DOHH2 (cell line): ENCODE measurements at regions not wholly inside any gene's neighbourhood (a gene's known extent, or its start where the extent isn't known, plus 50 kb on each side); places are given as distances from the start of the nearest gene placed in this dataset.
"Not testable (repeated sequence)": the region's sequence is repeated elsewhere in the genome, so short reads cannot be mapped to it uniquely, and the experiment has no call there.

ENCODE experiments used
- H3F3A ChIP-seq: fragments of 200-600 bp; sonication (generic), shearing (Covaris generic); 2 replicates; pipeline ENCODE4 v1.6.0; 2016; ENCODE audit warnings: antibody characterized with exemption, mild to moderate bottlenecking; ENCODE audit not compliant: control insufficient read depth, insufficient read depth
- H3K27ac ChIP-seq: fragments of 200-600 bp; sonication (generic); 2 replicates; pipeline ENCODE4 v1.5.1; 2014; ENCODE audit warnings: low read depth, mild to moderate bottlenecking, low read length, moderate library complexity
- H3K27me3 ChIP-seq: fragments of 200-600 bp; sonication (generic); 2 replicates; pipeline ENCODE4 v1.6.1; 2014; ENCODE audit warnings: mild to moderate bottlenecking, low read length, mixed read lengths; ENCODE audit not compliant: control insufficient read depth
- H3K36me3 ChIP-seq: fragments of 200-600 bp; sonication (generic); 2 replicates; pipeline ENCODE4 v1.6.1; 2014; ENCODE audit warnings: mild to moderate bottlenecking, low read length, moderate library complexity, mixed read lengths; ENCODE audit not compliant: control insufficient read depth
- H3K4me1 ChIP-seq: fragments of 200-600 bp; sonication (generic); 2 replicates; pipeline ENCODE4 v1.6.1; 2014; ENCODE audit warnings: mild to moderate bottlenecking, low read length, mixed read lengths; ENCODE audit not compliant: control insufficient read depth
- H3K4me2 ChIP-seq: fragments of 200-600 bp; sonication (generic); 2 replicates; pipeline ENCODE4 v1.6.0; 2014; ENCODE audit warnings: mild to moderate bottlenecking, low read length, moderate library complexity
- H3K4me3 ChIP-seq: fragments of 200-600 bp; sonication (generic); 2 replicates; pipeline ENCODE4 v1.5.1; 2014; ENCODE audit warnings: mild to moderate bottlenecking, low read length, mixed read lengths
- H3K79me2 ChIP-seq: fragments of 200-600 bp; sonication (generic); 2 replicates; pipeline ENCODE4 v1.6.1; 2014; ENCODE audit warnings: mild to moderate bottlenecking, low read length, mixed read lengths; ENCODE audit not compliant: control insufficient read depth
- H3K9me2 ChIP-seq: fragments of 200-600 bp; sonication (generic); replicated peaks from 2 replicates; pipeline ENCODE4 v1.6.1; 2014; ENCODE audit warnings: mild to moderate bottlenecking, low read length, mixed read lengths; ENCODE audit not compliant: control insufficient read depth
- H3K9me3 ChIP-seq: fragments of 200-600 bp; sonication (generic); 2 replicates; pipeline ENCODE4 v1.6.1; 2014; ENCODE audit warnings: antibody characterized with exemption, low read length, mixed read lengths; ENCODE audit not compliant: control insufficient read depth, insufficient read depth
- H4K20me1 ChIP-seq: fragments of 200-600 bp; sonication (generic); 2 replicates; pipeline ENCODE4 v1.6.0; 2014; ENCODE audit warnings: low read depth, mild to moderate bottlenecking, antibody characterized with exemption, low read length, moderate library complexity; ENCODE audit not compliant: control insufficient read depth, insufficient read depth
- EZH2phosphoT487 ChIP-seq: fragments of 200-600 bp; sonication (generic); IDR thresholded peaks from 2 replicates; pipeline ENCODE4 v1.6.1; 2017; ENCODE audit warnings: borderline replicate concordance, mild to moderate bottlenecking, antibody characterized with exemption, low read length, moderate library complexity, mixed read lengths
- TF ChIP-seq, protein P1 (sequence below): fragments of 200-600 bp; sonication (generic); IDR thresholded peaks from one replicate; pipeline ENCODE4 v1.5.1; 2014; ENCODE audit warnings: antibody characterized with exemption, mild to moderate bottlenecking, low read depth, low read length; ENCODE audit not compliant: poor library complexity, severe bottlenecking

DNA sequence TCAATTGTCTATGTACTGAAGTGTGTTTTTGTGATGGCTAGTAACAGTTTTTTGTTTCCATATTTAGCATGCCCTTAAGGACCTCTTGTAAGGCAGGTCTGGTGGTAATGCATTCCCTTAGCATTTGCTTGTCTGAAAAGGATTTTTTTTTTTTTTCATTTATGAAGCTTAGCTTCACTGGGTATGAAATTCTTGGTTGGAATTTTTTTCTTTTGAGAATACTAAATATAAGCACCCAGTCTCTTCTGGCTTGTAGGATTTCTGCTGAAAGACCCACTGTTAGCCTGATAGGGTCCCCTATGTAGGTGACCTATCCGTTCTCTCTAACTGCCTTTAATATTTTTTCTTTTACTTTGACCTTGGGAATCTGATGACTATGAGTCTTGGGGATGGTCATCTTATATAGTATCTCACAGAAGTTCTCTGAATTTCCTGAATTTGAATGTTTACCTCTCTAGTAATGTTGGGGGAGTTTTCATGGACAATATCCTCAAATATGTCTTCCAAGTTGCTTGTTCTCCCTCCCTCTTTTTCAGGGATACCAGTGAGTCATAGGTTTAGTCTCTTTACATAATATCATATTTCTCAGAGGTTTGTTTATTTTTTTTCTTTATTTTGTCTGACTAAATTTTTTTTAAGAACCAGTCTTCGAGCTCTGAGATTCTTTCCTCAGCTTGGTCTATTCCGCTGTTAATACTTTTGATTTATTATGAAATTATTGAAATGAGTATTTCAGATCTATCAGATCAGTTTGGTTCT is 157.1 kb upstream of the PGRMC2 start:
- no peaks in the 10 kb centered on the region for H3K27me3 ChIP-seq
- no peaks in the 10 kb centered on the region for H3K79me2 ChIP-seq
- H3K4me2 ChIP-seq = no peak overlapping the region
- H3K4me1 ChIP-seq = no peaks in the 10 kb centered on the region
- no peaks in the 10 kb centered on the region for H4K20me1 ChIP-seq
- H3K27ac ChIP-seq = no peak overlapping the region
- H3F3A ChIP-seq = no peaks in the 10 kb centered on the region
- no peaks in the 10 kb centered on the region for H3K9me2 ChIP-seq
- H3K9me3 ChIP-seq = peaks cover 6% of the 10 kb centered on the region; the same call in 1 of the 2 replicates
- no peak for TF ChIP-seq EZH2phosphoT487
- H3K36me3 ChIP-seq = no peaks in the 10 kb centered on the region
- no peak overlapping the region for H3K4me3 ChIP-seq

- H3K4me2 ChIP-seq = no peak overlapping the region
- no peak overlapping the region for H3K27ac ChIP-seq
- H3K79me2 ChIP-seq = no peaks in the 10 kb centered on the region
- H3K9me2 ChIP-seq = no peaks in the 10 kb centered on the region
- H3K36me3 ChIP-seq = no peaks in the 10 kb centered on the region
- no peaks in the 10 kb centered on the region for H3F3A ChIP-seq
- no peaks in the 10 kb centered on the region for H3K4me1 ChIP-seq
- H3K4me3 ChIP-seq = no peak overlapping the region
- H3K27me3 ChIP-seq = no peaks in the 10 kb centered on the region
- TF ChIP-seq, protein P1, sequence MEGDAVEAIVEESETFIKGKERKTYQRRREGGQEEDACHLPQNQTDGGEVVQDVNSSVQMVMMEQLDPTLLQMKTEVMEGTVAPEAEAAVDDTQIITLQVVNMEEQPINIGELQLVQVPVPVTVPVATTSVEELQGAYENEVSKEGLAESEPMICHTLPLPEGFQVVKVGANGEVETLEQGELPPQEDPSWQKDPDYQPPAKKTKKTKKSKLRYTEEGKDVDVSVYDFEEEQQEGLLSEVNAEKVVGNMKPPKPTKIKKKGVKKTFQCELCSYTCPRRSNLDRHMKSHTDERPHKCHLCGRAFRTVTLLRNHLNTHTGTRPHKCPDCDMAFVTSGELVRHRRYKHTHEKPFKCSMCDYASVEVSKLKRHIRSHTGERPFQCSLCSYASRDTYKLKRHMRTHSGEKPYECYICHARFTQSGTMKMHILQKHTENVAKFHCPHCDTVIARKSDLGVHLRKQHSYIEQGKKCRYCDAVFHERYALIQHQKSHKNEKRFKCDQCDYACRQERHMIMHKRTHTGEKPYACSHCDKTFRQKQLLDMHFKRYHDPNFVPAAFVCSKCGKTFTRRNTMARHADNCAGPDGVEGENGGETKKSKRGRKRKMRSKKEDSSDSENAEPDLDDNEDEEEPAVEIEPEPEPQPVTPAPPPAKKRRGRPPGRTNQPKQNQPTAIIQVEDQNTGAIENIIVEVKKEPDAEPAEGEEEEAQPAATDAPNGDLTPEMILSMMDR = no peak
- no peak for TF ChIP-seq EZH2phosphoT487
- no peaks in the 10 kb centered on the region for H4K20me1 ChIP-seq
- peaks cover 6% of the 10 kb centered on the region; the same call in 1 of the 2 replicates for H3K9me3 ChIP-seq
Measured at GRCh38 chr4:128440923-128441322, 153.3 kb upstream of the PGRMC2 start.

DNA sequence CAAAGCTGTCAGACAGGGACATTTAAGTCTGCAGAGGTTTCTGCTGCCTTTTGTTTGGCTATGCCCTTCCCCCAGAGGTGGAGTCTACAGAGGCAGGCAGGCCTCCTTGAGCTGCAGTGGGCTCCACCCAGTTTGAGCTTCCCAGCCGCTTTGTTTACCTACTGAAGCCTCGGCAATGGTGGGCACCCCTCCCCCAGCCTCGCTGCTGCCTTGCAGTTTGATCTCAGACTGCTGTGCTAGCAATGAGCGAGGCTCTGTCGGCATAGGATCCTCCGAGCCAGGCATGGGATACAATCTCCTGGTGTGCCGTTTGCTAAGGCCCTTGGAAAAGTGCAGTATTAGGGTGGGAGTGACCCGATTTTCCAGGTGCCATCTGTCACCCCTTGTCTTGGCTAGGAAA is 149.4 kb upstream of the PGRMC2 start:
- not testable (repeated sequence) for H3K27me3 ChIP-seq, H3K79me2 ChIP-seq, H3K9me3 ChIP-seq, H3K9me2 ChIP-seq, H3K27ac ChIP-seq, H3K4me2 ChIP-seq, H3F3A ChIP-seq, H4K20me1 ChIP-seq, H3K4me1 ChIP-seq, H3K36me3 ChIP-seq, H3K4me3 ChIP-seq

DNA sequence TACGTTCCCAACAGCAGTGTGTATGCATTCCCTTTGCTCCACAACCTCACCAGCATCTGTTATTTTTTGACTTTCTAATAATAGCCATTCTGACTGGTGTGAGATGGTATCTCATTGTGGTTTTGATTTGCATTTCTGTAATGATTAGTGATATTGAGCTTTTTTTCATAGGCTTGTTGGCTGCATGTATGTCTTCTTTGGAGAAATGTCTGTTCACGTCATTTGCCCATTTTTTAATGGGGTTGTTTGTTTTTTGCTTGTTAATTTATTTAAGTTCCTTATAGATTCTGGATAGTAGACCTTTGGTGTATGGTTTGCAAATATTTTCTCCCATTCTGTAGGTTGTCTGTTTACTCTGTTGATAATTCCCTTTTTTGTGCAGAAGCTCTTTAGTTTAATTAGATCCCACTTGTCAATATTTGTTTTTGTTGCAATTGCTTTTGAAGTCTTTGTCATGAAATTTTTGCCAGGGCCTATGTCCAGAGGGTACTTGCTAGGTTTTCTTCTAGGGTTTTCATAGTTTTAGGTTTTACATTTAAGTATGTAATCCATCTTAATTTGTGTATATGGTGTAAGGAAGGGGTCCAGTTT is 141.5 kb upstream of the PGRMC2 start:
- H3K27ac ChIP-seq, H3K27me3 ChIP-seq, H3K9me2 ChIP-seq, H3K4me2 ChIP-seq, H3K36me3 ChIP-seq, H3K4me3 ChIP-seq, H4K20me1 ChIP-seq, H3K79me2 ChIP-seq, H3K4me1 ChIP-seq, H3F3A ChIP-seq, H3K9me3 ChIP-seq: not testable (repeated sequence)

GRCh38 chr4:128428397-128428796 is 140.8 kb upstream of the PGRMC2 start:
- H3K27ac ChIP-seq = no peak overlapping the region

More at GRCh38 chr4:128428397-128428796, 140.8 kb upstream of the PGRMC2 start:
- TF ChIP-seq, protein P1 = no peak
- TF ChIP-seq EZH2phosphoT487 = no peak
- Histone ChIP-seq H3K79me2 (no peaks in the 10 kb centered on the region), H3K36me3 (no peaks in the 10 kb centered on the region), H3K9me3 (no peaks in the 10 kb centered on the region), H3F3A (no peaks in the 10 kb centered on the region), H3K9me2 (no peaks in the 10 kb centered on the region), H4K20me1 (no peaks in the 10 kb centered on the region), H3K4me1 (no peaks in the 10 kb centered on the region), H3K4me3 (no peak overlapping the region), H3K27me3 (no peaks in the 10 kb centered on the region), H3K4me2 (no peak overlapping the region)
